ENCODE measurements at regions not wholly inside any gene's neighbourhood (a gene's known extent, or its start where the extent isn't known, plus 50 kb on each side); places are given as distances from the start of the nearest gene placed in this dataset.

DNA sequence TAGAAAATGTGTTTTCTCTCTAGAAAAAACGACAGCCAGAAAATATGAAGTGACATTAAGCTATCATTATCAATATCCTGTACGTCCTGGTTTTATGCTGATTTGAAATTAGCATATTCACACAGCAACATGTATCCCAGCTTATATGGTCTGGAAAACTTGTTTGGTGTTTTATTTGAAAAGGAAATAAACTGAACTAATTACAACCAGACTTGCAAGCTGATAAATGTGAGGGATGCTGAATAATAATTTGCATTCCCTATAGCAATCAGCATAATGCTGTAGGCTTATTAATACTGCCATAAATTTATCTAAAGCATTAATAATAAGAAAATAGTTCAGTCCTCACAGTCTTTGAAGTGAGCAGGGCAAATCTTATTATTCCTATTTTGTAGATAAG is 336.9 kb upstream of the UMPS start:
- in situ Hi-C loops (cut with MboI; ENCODE audit: low pct_unique_long_range_greater_than_20kb, low sequenced_read_pairs, unreplicated experiment) = no loop called here
- no peak for DNase-seq (ENCODE audit: low spot score)

DNA sequence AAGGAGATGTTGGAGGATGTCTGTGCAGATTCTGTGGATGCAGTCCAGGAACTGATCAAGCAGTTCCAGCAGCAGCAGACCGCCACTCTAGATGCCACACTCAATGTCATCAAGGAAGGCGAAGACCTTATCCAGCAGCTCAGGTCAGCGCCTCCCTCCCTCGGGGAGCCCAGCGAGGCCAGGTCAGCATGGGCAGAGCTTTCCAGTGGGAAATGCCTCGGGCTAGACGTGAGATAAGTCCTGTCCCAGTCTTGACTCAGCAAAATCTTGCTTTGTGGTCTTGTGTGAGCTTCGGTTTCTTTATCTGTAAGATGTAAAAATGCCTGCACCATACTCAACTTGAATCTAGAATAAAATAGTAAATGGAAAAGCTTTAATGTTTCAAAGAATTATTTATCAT is 335.1 kb upstream of the UMPS start:
- TF ChIP-seq, protein P1, sequence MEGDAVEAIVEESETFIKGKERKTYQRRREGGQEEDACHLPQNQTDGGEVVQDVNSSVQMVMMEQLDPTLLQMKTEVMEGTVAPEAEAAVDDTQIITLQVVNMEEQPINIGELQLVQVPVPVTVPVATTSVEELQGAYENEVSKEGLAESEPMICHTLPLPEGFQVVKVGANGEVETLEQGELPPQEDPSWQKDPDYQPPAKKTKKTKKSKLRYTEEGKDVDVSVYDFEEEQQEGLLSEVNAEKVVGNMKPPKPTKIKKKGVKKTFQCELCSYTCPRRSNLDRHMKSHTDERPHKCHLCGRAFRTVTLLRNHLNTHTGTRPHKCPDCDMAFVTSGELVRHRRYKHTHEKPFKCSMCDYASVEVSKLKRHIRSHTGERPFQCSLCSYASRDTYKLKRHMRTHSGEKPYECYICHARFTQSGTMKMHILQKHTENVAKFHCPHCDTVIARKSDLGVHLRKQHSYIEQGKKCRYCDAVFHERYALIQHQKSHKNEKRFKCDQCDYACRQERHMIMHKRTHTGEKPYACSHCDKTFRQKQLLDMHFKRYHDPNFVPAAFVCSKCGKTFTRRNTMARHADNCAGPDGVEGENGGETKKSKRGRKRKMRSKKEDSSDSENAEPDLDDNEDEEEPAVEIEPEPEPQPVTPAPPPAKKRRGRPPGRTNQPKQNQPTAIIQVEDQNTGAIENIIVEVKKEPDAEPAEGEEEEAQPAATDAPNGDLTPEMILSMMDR (IDR thresholded peaks at IDR 0.05; ENCODE audit: extremely low read depth, insufficient read depth, missing control alignments) = no peak
- DNase-seq (ENCODE audit: low spot score) = no peak
- in situ Hi-C loops (cut with MboI; ENCODE audit: low pct_unique_long_range_greater_than_20kb, low sequenced_read_pairs, unreplicated experiment) = no loop called here

More for the DNA sequence above, 336.9 kb upstream of the UMPS start:
- TF ChIP-seq, protein P1 (IDR thresholded peaks at IDR 0.05; ENCODE audit: extremely low read depth, insufficient read depth, missing control alignments) = no peak

GRCh38 chr3:124395584-124396338 is 334.5 kb upstream of the UMPS start:
- DNase-seq (ENCODE audit: low spot score) = no peak
- in situ Hi-C loops (cut with MboI; ENCODE audit: low pct_unique_long_range_greater_than_20kb, low sequenced_read_pairs, unreplicated experiment) = no loop called here

DNA sequence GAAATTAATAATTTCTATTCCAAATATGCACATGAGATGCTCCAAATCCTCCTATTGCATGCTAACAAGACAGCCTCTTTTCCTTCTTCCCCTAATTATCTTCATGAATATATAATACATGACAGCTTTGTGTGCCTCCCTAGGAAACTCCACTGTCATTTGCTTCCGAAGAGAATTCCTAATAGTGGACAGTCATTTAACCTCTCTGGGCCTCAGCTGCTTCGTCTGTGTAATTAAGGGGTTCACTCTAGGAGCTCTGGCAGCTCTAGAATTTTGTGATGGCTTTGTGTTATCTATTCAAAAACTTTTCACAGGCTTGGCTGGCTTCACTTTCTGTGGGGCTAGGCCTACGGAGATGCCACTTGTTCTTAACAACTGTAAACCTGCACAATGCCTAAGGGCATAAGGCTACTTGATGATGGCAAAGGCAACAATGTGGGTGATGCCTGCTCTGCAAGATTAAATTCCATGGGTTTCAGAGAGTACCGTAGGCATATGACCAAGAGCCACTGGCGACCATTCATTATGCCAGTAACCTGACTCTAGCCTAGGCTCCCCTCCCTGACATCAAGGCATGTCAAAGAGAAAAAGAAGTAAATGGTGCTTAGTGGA is 333.8 kb upstream of the UMPS start:
- DNase-seq (ENCODE audit: low spot score) = no peak
- TF ChIP-seq, protein P1 (IDR thresholded peaks at IDR 0.05; ENCODE audit: extremely low read depth, insufficient read depth, missing control alignments) = no peak
- in situ Hi-C loops (cut with MboI; ENCODE audit: low pct_unique_long_range_greater_than_20kb, low sequenced_read_pairs, unreplicated experiment) = no loop called here

More at GRCh38 chr3:124395584-124396338, 334.5 kb upstream of the UMPS start:
- TF ChIP-seq, protein P1 (IDR thresholded peaks at IDR 0.05; ENCODE audit: extremely low read depth, insufficient read depth, missing control alignments) = no peak

- no peak for DNase-seq (ENCODE audit: low spot score)
- TF ChIP-seq, protein P1 (IDR thresholded peaks at IDR 0.05; ENCODE audit: extremely low read depth, insufficient read depth, missing control alignments) = no peak
- in situ Hi-C loops (cut with MboI; ENCODE audit: low pct_unique_long_range_greater_than_20kb, low sequenced_read_pairs, unreplicated experiment) = no loop called here
Measured at GRCh38 chr3:124397088-124397487, 333.2 kb upstream of the UMPS start.

- in situ Hi-C loops (cut with MboI; ENCODE audit: low pct_unique_long_range_greater_than_20kb, low sequenced_read_pairs, unreplicated experiment) = no loop called here
- DNase-seq (ENCODE audit: low spot score) = no peak
- TF ChIP-seq, protein P1 (IDR thresholded peaks at IDR 0.05; ENCODE audit: extremely low read depth, insufficient read depth, missing control alignments) = no peak
Measured at GRCh38 chr3:124398594-124398993, 331.7 kb upstream of the UMPS start.
